ENCODE measurements at regions not wholly inside any gene's neighbourhood (a gene's known extent, or its start where the extent isn't known, plus 50 kb on each side); places are given as distances from the start of the nearest gene placed in this dataset.

DNA sequence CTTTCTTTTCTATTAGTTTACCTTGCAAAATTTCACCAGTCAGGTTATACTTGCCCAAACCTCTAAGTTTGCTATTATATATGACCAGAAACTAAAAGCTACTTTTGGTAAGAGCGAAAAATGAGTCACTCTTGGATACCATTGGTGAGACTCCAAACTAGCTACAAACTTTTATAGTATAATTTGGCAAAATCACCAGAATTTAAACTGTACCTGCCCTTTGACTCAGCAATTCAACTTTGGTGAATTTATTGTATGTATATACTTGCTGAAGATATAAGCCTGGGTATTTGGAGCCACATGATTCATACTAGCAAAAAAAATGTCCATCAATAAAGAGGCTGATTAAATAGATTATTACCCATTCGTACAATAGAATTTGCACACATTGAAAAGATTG lies 178.7 kb upstream of the STEAP1 start:
- H3K4me3 Mint-ChIP-seq, result no peak overlapping the region
- H3K4me1 Mint-ChIP-seq (ENCODE audit: low read depth), result no peaks in the 10 kb centered on the region
- peaks cover 3% of the 10 kb centered on the region for H3K9me3 Mint-ChIP-seq
- H3K27ac Mint-ChIP-seq, result no peak overlapping the region
- H3K36me3 Mint-ChIP-seq (ENCODE audit: low read depth), result no peaks in the 10 kb centered on the region
- no peaks in the 10 kb centered on the region for H3K27me3 Mint-ChIP-seq

GRCh38 chr7:89987665-89988064 lies 166.6 kb upstream of the STEAP1 start:
- Mint-ChIP-seq H3K4me3 (no peak overlapping the region), H3K9me3 (peaks cover 10% of the 10 kb centered on the region), H3K4me1 (ENCODE audit: low read depth) (no peaks in the 10 kb centered on the region), H3K27ac (no peak overlapping the region), H3K27me3 (no peaks in the 10 kb centered on the region), H3K36me3 (ENCODE audit: low read depth) (no peaks in the 10 kb centered on the region)

- H3K27me3 Mint-ChIP-seq, result no peaks in the 10 kb centered on the region
- H3K4me1 Mint-ChIP-seq (ENCODE audit: low read depth), result no peaks in the 10 kb centered on the region
- H3K27ac Mint-ChIP-seq, result no peak overlapping the region
- no peaks in the 10 kb centered on the region for H3K36me3 Mint-ChIP-seq (ENCODE audit: low read depth)
- peaks cover 9% of the 10 kb centered on the region for H3K9me3 Mint-ChIP-seq
- no peak overlapping the region for H3K4me3 Mint-ChIP-seq
Measured at GRCh38 chr7:89988074-89988473, 166.2 kb upstream of the STEAP1 start.

DNA sequence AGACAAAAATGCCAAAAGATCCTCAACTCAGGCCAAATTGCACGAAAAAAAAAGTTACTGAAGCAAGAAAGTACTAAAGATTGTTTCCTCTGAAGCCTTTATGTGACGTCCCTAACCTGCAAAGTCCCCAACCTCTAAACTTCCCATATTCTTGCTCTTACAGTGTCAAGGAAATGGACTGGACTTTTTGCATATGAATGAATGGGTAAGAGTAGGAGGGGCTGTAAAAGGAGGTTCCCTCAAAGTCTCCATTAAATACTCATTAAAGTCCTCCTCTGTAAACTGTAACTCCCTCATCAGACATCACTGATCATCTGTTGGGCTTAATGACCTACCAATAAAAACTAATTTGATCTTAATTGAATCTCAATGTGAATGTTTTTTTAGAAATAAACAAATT lies 164.8 kb upstream of the STEAP1 start:
- no peaks in the 10 kb centered on the region for H3K4me1 Mint-ChIP-seq (ENCODE audit: low read depth)
- H3K4me3 Mint-ChIP-seq, result no peak overlapping the region
- H3K27ac Mint-ChIP-seq, result no peak overlapping the region
- peaks cover 6% of the 10 kb centered on the region for H3K9me3 Mint-ChIP-seq
- H3K27me3 Mint-ChIP-seq, result no peaks in the 10 kb centered on the region
- no peaks in the 10 kb centered on the region for H3K36me3 Mint-ChIP-seq (ENCODE audit: low read depth)

DNA sequence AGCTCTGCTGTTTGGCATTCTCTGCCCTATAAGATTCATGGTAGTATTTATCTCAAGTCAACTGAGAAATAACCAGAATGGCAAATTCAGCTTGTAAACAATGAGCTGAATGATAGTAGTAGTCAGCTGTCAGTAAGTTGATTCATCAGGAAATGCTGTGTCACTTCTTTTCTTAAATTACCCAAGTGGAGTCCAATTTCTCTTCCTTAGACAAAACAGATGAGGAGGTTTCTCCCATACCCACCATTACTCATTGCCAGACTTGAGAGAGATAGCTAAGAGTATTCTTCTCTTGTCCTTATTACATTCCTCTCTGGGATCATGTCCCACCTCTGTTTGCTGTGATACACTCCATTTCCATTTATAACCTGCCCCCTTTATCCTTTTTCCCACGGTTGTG lies 159.8 kb upstream of the STEAP1 start:
- peaks cover 12% of the 10 kb centered on the region for H3K9me3 Mint-ChIP-seq
- no peak overlapping the region for H3K4me3 Mint-ChIP-seq
- H3K36me3 Mint-ChIP-seq (ENCODE audit: low read depth), result no peaks in the 10 kb centered on the region
- no peaks in the 10 kb centered on the region for H3K4me1 Mint-ChIP-seq (ENCODE audit: low read depth)
- no peaks in the 10 kb centered on the region for H3K27me3 Mint-ChIP-seq
- no peak overlapping the region for H3K27ac Mint-ChIP-seq

DNA sequence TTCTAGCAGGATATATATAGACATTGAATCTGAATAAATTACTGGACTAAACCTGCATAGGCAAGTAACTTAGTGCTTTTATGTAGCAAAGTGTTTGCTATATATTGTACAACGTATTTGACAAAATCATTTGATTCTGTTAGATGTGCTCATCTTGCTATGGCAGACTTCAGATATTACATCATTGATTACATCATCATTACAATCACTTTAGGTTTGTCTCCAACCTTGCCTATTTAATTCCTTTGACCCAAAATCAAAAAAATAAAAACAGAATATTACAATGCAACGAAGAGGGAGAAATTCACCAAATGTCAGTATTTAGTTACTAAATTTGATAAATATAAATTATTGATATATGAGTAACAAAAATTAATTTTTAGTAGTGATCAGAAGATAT lies 155.7 kb upstream of the STEAP1 start:
- no peaks in the 10 kb centered on the region for H3K36me3 Mint-ChIP-seq (ENCODE audit: low read depth)
- H3K27me3 Mint-ChIP-seq, result no peaks in the 10 kb centered on the region
- peaks cover 12% of the 10 kb centered on the region for H3K9me3 Mint-ChIP-seq
- no peaks in the 10 kb centered on the region for H3K4me1 Mint-ChIP-seq (ENCODE audit: low read depth)
- no peak overlapping the region for H3K27ac Mint-ChIP-seq
- no peak overlapping the region for H3K4me3 Mint-ChIP-seq

- no peaks in the 10 kb centered on the region for H3K36me3 Mint-ChIP-seq (ENCODE audit: low read depth)
- no peak overlapping the region for H3K27ac Mint-ChIP-seq
- H3K4me3 Mint-ChIP-seq, result no peak overlapping the region
- no peaks in the 10 kb centered on the region for H3K4me1 Mint-ChIP-seq (ENCODE audit: low read depth)
- H3K9me3 Mint-ChIP-seq, result peaks cover 4% of the 10 kb centered on the region
- H3K27me3 Mint-ChIP-seq, result no peaks in the 10 kb centered on the region
Measured at GRCh38 chr7:90005836-90006235, 148.4 kb upstream of the STEAP1 start.

DNA sequence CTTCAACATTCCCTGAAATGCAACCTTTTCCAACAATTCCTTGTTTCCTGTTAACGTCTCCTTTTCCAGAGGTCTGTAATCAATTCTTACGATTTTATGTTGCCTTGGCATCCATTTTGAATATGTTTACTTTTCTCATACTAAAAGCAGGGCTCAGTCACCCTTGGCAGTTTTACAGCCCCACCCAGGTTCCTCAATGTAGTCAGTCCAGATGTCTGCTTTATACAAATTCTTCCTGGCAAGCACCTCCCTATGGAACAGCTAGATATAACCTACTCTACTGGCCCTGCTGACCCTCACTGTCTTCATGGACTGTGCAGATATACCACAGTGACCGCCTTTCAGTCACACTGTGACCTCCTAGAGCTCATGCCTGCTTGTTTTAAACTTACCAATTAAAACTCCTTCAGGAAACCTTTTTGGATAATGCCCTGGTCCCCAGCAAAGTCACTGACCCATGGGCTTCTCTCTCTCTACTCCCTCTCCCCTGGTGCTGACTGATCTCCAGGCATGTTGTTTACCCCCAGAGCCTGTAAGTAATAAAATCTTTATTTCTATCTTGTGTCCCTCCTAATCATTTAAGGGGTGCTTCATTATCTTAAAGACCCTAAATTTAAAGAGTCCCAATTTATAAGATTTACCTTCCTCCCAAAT lies 147.1 kb upstream of the STEAP1 start:
- Mint-ChIP-seq H3K36me3 (ENCODE audit: low read depth) (no peaks in the 10 kb centered on the region), H3K27ac (no peak overlapping the region), H3K4me1 (ENCODE audit: low read depth) (no peaks in the 10 kb centered on the region), H3K9me3 (peaks cover 4% of the 10 kb centered on the region), H3K27me3 (no peaks in the 10 kb centered on the region), H3K4me3 (no peak overlapping the region)

GRCh38 chr7:90007831-90008230 lies 146.4 kb upstream of the STEAP1 start:
- Mint-ChIP-seq H3K4me3 (no peak overlapping the region), H3K9me3 (peaks cover 4% of the 10 kb centered on the region), H3K27ac (no peak overlapping the region), H3K4me1 (ENCODE audit: low read depth) (no peaks in the 10 kb centered on the region), H3K36me3 (ENCODE audit: low read depth) (no peaks in the 10 kb centered on the region), H3K27me3 (no peaks in the 10 kb centered on the region)

DNA sequence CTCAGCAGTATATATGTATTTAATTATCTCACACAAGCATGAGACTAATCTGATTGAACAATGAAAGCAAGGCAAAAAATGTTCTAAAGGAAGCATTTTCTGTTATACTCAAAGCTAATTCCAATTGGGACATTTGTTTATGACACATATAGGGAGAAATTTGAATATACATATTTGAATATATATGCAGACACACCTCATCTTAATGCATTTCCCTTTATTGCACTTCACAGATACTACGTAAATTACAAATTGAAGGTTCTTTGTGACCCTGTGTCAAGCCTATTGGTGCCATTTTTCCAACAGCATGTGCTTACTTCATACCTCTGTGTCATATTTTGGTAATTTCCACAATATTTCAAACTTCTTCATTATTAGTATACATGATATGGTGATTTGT lies 132.1 kb upstream of the STEAP1 start:
- H3K27me3 Mint-ChIP-seq, result no peaks in the 10 kb centered on the region
- no peak overlapping the region for H3K27ac Mint-ChIP-seq
- no peak overlapping the region for H3K4me3 Mint-ChIP-seq
- no peaks in the 10 kb centered on the region for H3K36me3 Mint-ChIP-seq (ENCODE audit: low read depth)
- no peaks in the 10 kb centered on the region for H3K9me3 Mint-ChIP-seq
- no peaks in the 10 kb centered on the region for H3K4me1 Mint-ChIP-seq (ENCODE audit: low read depth)

DNA sequence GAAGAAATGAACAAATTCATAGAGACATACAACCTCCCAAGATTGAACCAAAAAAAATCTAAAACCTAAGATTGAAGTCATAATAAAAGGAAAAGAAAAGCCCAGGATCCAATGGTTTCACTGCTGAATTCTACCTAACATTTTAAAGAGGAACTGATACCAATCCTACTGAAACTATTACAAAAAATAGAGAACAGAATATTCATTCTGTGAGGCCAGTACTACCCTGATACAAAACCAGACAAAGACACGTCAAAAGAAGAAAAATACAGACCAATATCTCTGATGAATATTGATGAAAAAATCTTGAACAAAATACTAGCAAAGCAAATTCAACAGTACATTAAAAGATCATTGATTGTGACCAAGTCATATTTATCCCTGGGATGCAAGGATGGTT lies 128.5 kb upstream of the STEAP1 start:
- Mint-ChIP-seq H3K27me3 (no peaks in the 10 kb centered on the region), H3K36me3 (ENCODE audit: low read depth) (no peaks in the 10 kb centered on the region), H3K27ac (no peak overlapping the region), H3K4me1 (ENCODE audit: low read depth) (no peaks in the 10 kb centered on the region), H3K9me3 (no peaks in the 10 kb centered on the region), H3K4me3 (no peak overlapping the region)

DNA sequence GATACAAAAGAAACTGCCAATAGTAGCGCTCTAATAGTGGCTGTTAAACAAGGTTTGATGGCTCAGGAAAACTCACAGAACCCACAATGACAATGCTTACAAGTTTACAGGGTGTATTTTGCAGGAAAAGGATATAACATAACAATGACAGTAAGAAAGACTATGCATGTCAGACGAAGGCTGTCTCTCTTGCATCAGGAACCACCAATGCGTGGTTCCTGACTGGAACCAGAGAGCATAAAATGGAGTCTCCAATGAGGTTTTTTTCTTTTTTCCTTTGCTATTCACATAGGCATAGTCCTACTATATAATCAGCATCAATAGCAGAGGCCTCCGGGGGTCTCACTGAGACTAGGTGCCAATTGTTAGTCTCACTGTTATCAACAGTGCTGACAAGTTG lies 120.4 kb upstream of the STEAP1 start:
- Mint-ChIP-seq H3K36me3 (ENCODE audit: low read depth) (no peaks in the 10 kb centered on the region), H3K27me3 (no peaks in the 10 kb centered on the region), H3K9me3 (no peaks in the 10 kb centered on the region), H3K27ac (no peak overlapping the region), H3K4me3 (no peak overlapping the region), H3K4me1 (ENCODE audit: low read depth) (no peaks in the 10 kb centered on the region)

DNA sequence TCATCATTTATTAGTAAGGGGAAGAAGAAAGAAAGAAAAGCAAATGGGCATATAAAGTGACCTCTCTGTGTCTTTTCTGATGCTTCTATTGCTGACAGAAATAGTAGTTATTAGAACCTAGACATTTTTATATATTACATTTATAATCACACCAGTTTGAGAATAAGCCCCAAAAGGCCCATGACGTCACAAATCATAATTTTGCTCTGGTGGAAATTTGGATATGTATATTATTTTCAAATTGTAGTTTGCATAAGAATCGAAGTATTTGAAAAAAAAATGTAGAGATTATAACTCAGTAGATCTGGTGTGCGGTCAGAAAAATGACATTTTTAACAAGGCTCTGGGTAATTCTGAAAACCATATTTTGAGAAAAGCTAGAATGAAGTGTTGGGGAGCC lies 101.2 kb upstream of the STEAP1 start:
- no peaks in the 10 kb centered on the region for H3K9me3 Mint-ChIP-seq
- H3K4me1 Mint-ChIP-seq (ENCODE audit: low read depth), result no peaks in the 10 kb centered on the region
- no peaks in the 10 kb centered on the region for H3K27me3 Mint-ChIP-seq
- H3K36me3 Mint-ChIP-seq (ENCODE audit: low read depth), result no peaks in the 10 kb centered on the region
- H3K4me3 Mint-ChIP-seq, result no peak overlapping the region
- H3K27ac Mint-ChIP-seq, result no peak overlapping the region

- H3K36me3 Mint-ChIP-seq (ENCODE audit: low read depth), result no peaks in the 10 kb centered on the region
- H3K9me3 Mint-ChIP-seq, result no peaks in the 10 kb centered on the region
- H3K27ac Mint-ChIP-seq, result no peak overlapping the region
- H3K4me3 Mint-ChIP-seq, result no peak overlapping the region
- no peaks in the 10 kb centered on the region for H3K4me1 Mint-ChIP-seq (ENCODE audit: low read depth)
- peaks cover 3% of the 10 kb centered on the region for H3K27me3 Mint-ChIP-seq
Measured at GRCh38 chr7:90061077-90061476, 93.2 kb upstream of the STEAP1 start.

DNA sequence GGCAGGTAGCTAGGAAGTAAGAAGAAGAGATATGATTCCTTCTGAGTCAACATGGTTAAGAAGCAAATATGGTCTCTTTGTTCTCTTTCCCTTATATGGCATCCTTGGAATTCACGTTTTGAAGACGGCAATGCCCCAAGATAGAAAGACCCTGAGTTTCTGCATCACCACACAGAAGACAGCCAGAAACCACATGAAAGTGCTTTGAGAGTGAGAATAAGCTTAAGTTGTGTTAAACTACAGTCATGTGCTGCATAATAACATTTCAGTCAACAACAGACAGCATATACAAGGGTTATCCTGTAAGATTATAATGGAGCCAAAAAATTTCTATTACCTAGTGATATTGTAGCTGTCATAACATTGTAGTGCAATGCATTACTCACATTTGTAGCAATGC lies 89.9 kb upstream of the STEAP1 start:
- no peaks in the 10 kb centered on the region for H3K36me3 Mint-ChIP-seq (ENCODE audit: low read depth)
- no peak overlapping the region for H3K4me3 Mint-ChIP-seq

DNA sequence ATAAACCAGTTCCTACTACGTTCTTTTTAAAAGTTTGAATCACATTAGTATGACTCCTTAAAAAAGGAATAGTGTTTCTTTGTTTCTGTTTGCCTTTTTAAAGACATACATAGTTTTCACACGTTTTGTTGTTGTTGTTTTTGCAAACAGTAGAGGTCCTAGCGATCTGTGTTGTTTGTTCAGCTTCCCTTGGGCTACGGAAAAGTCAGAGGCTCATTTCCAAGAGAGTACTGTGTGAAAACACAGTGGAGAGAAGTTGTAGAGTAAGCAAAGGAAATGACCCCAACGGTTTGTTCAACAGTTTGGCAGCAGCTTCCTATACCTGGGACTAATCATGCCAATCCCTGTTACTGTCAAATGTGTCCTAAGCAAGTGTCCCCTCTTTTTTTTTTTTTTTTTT lies 87.1 kb upstream of the STEAP1 start:
- H3K27ac Mint-ChIP-seq, result no peak overlapping the region
- H3K36me3 Mint-ChIP-seq (ENCODE audit: low read depth), result no peaks in the 10 kb centered on the region
- peaks cover 6% of the 10 kb centered on the region for H3K27me3 Mint-ChIP-seq
- H3K4me3 Mint-ChIP-seq, result no peak overlapping the region
- no peaks in the 10 kb centered on the region for H3K4me1 Mint-ChIP-seq (ENCODE audit: low read depth)
- H3K9me3 Mint-ChIP-seq, result no peaks in the 10 kb centered on the region

More for the DNA sequence above, 89.9 kb upstream of the STEAP1 start:
- peaks cover 6% of the 10 kb centered on the region for H3K27me3 Mint-ChIP-seq
- no peaks in the 10 kb centered on the region for H3K9me3 Mint-ChIP-seq
- no peaks in the 10 kb centered on the region for H3K4me1 Mint-ChIP-seq (ENCODE audit: low read depth)
- H3K27ac Mint-ChIP-seq, result no peak overlapping the region
